GM13976 (cell line): ENCODE measurements at regions not wholly inside any gene's neighbourhood (a gene's known extent, or its start where the extent isn't known, plus 50 kb on each side); places are given as distances from the start of the nearest gene placed in this dataset.

Experiments
- DNase-seq: peaks from one replicate; pipeline ENCODE4 v3.0.0; 2012; ENCODE audit warnings: low spot score
- CTCF ChIP-seq: IDR thresholded peaks from 2 replicates; pipeline ENCODE4 v1.5.1; 2012; ENCODE audit warnings: borderline replicate concordance, mild to moderate bottlenecking; ENCODE audit not compliant: insufficient read depth; ENCODE audit errors: extremely low read depth, missing control alignments, control extremely low read depth
- in situ Hi-C: fragments of 300-500 bp; cut with MboI; formaldehyde crosslinking; loops from one replicate; pipeline ENCODE4 v1.12.0; 2022; ENCODE audit warnings: low sequenced_read_pairs, mixed read lengths, inconsistent platforms; ENCODE audit not compliant: unreplicated experiment

GRCh38 chr6:43997345-43997677, 129.9 kb downstream of the MRPL14 start:
- DNase-seq: no peak
- in situ Hi-C loops: no loop called here
- no peak for TF ChIP-seq CTCF

GRCh38 chr6:43996618-43997344, 130.5 kb downstream of the MRPL14 start:
- DNase-seq: no peak
- in situ Hi-C loops: no loop called here
- no peak for TF ChIP-seq CTCF

GRCh38 chr6:43995137-43995536, 132.1 kb downstream of the MRPL14 start:
- TF ChIP-seq CTCF: no peak
- in situ Hi-C loops: no loop called here
- no peak for DNase-seq

GRCh38 chr6:43993881-43994523, 133.2 kb downstream of the MRPL14 start:
- DNase-seq: no peak
- in situ Hi-C loops: no loop called here
- no peak for TF ChIP-seq CTCF

GRCh38 chr6:43992783-43993644, 134.2 kb downstream of the MRPL14 start:
- TF ChIP-seq CTCF: no peak
- in situ Hi-C loops: no loop called here
- DNase-seq: no peak

- DNase-seq: no peak
- in situ Hi-C loops: no loop called here
- TF ChIP-seq CTCF: no peak
These were observed 135.1 kb downstream of the MRPL14 start for GRCh38 chr6:43992126-43992663.
